NCI-H2081 treated with DMSO at 0.1 percent for 48 hours (cell line): ENCODE measurements at regions not wholly inside any gene's neighbourhood (a gene's known extent, or its start where the extent isn't known, plus 50 kb on each side); places are given as distances from the start of the nearest gene placed in this dataset.

Experiments
- DNase-seq: peaks from one replicate; lab custom pipeline; 2025; lab: John Stamatoyannopoulos, UW

GRCh38 chr13:57784633-57785032, 153.1 kb downstream of the PCDH17 start:
- DNase-seq, result no peak

DNA sequence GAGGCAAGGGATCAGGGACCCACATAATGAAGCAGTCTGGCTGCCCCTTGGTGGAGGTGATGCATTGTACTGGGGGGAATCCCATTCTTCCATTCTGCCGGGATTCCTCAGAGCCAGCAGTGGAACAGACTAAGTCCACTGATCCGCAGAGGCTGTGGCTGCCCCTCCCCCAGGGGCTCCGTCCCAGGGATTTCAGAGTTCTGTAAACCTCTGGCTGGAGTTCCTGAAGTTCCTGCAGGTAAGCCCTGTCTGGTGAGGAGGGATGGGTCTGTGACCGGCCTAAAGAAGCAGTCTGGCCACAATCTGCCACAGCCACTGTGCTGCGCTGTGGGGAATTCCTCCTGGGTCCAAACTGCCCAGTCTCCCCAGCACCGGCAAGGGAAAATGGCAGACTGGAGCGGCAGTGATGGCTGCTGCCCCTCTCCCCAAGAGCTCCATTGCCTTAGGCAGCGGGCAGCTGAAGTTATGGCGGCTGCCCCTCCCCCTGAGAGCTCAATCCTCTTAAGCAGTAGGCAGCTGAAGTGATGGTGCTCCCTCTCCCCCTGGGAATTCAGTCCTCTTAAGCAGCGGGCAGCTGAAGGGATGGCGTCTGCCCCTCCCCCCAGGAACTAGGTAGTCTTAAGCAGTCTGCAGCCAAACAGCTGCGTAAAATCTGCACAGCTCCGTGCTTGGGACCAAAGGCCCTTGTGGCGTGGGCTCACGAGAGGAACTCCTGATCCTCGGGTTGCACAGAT, 155.7 kb downstream of the PCDH17 start:
- no peak for DNase-seq

GRCh38 chr13:57799624-57800023, 168.1 kb downstream of the PCDH17 start:
- DNase-seq, result no peak

DNA sequence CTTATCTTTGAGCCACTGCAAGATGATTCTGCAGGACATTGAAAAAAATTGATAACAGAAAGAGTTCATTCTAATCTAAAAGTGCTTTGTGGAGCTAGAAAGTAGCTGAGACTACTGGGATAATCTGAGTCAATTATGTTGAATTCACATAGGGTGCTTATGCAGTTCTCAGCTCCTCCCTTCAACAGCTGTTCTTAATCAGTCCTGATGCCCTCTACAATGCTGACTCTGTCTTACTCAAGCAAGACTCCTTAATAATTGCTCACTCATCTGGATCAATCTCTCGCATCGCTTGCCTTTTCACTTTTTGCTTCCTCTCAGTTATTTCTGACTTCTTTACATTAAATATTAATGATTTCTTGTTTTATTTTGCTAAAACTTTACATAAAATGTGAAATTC, 182.1 kb downstream of the PCDH17 start:
- no peak for DNase-seq

DNA sequence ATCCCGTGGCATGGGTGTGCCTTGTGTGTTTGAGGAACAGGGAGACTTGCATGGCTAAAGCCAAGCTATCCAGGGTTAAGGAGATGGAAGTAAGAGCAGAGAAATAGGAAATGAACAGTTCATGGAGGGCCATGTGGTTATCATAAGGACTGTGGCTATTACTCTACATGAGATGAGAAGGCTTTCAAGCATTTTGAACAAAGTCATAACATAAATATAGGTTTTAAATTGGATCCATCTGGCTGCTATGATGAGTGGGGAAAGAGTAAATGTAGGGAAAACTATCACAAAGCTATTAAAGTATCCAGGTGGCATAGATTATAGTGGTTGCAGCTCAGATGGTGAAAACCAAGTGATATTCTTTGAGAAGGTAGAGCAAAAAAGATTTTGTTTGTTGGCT, 184.1 kb downstream of the PCDH17 start:
- DNase-seq, result no peak

GRCh38 chr13:57820924-57821323, 189.4 kb downstream of the PCDH17 start:
- DNase-seq, result no peak

GRCh38 chr13:57823704-57824103, 192.2 kb downstream of the PCDH17 start:
- DNase-seq, result no peak

DNA sequence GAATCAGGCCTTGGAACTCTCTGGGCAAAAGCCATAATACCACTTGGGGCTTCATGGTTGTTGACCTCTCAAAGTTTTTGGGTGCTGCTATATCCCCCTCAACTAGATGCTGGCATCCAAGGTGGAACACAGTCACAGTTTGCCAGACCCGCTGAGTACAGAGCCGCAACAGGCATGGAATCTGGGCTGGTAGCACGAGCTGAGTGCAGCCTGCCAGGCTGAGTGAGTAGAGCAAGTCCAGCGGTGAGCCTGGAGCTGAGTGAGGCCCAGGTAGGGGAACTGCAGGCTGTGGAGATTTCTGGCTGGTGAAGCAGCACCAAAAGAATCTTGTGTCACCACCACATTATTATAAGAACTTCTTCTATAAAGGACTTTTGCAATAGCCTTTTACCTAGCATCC, 192.6 kb downstream of the PCDH17 start:
- DNase-seq, result no peak

DNA sequence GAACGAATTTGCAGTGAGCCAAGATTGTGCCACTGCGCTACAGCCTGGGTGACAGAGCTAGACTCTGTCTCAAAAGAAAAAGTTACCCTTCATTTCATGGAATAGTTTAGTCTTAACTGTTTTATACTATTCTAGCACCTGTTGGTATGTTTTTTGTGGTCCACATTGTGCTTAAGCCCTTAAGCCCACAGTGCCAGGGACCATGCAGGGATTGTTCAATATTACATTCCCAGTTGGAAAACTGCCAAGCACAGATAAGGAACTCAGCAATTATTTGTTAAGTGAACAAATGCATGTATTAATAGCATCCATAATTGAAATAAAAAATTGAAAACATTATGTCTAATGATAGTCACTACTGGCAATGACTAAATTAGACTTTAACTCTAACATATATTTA, 193.5 kb downstream of the PCDH17 start:
- no peak for DNase-seq

- no peak for DNase-seq
Observed at GRCh38 chr13:57829496-57829895, 198.0 kb downstream of the PCDH17 start.

GRCh38 chr13:57832187-57832586, 200.6 kb downstream of the PCDH17 start:
- DNase-seq, result no peak

DNA sequence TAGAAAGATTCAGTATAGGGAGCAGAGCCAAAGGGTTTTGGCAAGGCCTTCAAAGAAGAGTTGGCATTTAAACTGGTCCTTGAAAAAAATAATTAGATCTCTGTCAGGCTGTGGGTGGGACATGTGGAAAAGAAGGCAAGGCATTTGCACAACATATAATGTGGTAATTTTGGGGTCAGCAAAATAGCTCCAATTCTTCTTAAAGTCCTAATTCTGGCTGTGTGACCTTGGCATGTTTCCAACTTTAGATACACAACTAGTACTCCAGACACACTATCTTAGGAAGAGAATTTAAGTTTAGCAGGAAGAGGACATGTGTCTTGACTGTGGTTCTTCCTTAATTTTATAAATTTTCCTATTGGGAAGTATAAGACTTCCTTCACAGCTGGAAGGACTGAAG, 206.3 kb downstream of the PCDH17 start:
- DNase-seq, result no peak

DNA sequence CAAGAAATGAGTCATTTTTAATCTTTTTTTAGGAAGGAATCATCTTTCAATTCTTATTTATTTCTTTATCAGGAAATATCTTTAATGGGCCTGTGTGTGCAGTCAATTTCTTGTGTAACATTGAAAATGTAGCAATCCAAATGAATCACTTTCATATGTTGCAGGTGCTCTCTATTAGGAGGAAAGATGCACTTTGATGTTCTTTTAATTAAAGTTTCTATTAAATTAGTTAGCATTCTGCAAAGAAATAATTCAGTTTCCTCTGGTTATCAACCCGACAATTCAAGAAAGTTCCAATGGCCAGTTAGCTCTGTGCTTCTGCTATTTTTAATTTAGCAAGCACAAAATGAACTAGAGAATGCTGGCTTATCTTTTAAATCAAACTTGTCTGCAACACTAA, 212.0 kb downstream of the PCDH17 start:
- no peak for DNase-seq

GRCh38 chr13:57846600-57847173, 215.1 kb downstream of the PCDH17 start:
- DNase-seq, result no peak

GRCh38 chr13:57857945-57858344, 226.4 kb downstream of the PCDH17 start:
- no peak for DNase-seq

- no peak for DNase-seq
Observed at GRCh38 chr13:57858376-57858775, 226.8 kb downstream of the PCDH17 start.

GRCh38 chr13:57862879-57863278, 231.3 kb downstream of the PCDH17 start:
- no peak for DNase-seq

GRCh38 chr13:57865600-57866294, 234.2 kb downstream of the PCDH17 start:
- DNase-seq, result no peak

DNA sequence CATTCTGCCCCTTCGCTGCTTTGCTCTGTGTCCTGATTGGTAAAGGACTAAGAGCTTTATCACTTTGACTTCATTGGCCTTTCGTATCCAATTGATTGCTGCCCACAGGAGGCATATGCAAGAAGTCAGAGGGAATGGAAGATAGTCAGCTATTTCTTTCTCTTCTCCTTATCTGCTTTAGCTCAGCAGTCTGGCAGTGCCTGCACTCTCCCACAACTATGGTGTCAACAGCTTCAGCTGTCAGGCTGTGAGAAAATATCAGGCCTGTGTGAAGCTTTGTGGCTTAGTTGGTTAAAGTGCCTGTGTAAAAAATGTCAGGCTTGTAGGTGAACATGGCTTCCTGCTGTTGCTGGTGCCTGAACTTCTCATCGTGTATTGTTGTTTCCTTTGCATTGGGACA, 243.0 kb downstream of the PCDH17 start:
- no peak for DNase-seq

- no peak for DNase-seq
Observed at GRCh38 chr13:57877601-57878000, 246.1 kb downstream of the PCDH17 start.

DNA sequence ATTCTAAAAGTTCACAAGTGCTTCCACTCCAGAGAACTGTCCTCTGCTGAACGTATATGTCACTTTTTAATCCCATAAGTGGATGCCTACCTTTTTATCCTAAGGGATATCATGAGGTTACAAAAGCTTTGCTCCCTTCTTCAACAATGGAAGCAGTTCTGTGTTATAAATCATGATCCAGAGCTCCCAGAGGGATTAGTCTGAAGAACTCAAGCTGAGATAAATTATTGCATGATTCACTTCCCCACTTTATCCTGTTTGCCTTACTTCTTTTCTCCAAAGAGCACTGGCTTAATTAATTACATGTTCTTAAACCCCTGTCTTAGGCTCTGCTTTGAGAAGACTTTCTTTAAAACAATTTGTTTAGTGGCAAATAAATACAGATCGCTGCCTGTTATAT, 246.7 kb downstream of the PCDH17 start:
- no peak for DNase-seq

GRCh38 chr13:57897225-57897624, 265.7 kb downstream of the PCDH17 start:
- DNase-seq, result no peak

DNA sequence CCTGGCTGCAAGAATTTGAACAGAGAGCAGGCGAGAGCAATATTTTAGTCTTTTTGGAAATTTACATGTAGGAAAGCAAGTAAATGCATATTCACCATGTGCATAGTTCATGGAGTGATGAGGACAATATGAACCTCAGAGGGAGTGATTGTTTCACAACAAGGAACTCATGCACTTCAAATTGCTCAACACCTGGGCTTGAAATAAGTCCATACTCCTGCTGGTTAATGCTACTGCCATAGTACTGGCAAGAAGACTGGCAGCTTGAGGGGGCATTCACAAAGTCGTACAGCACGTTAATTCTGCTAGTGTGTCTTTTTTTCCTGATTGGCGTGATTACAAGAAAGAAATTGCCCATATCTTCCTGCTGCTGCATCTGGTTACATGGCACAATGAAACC, 267.6 kb downstream of the PCDH17 start:
- no peak for DNase-seq
